Suprapubic skin (tissue), 4 donors: ENCODE measurements at regions not wholly inside any gene's neighbourhood (a gene's known extent, or its start where the extent isn't known, plus 50 kb on each side); places are given as distances from the start of the nearest gene placed in this dataset.

ENCODE experiments used
- DNase-seq, 2 donors: peaks; one replicate each; pipeline ENCODE4 v3.0.0-alpha.2; 2019; ENCODE audit warnings: low spot score in 2 of 2
- H3K27ac ChIP-seq: fragments of 200-600 bp; sonication (generic); one replicate; pipeline ENCODE4 v1.5.1; 2019
- H3K27me3 ChIP-seq: fragments of 200-600 bp; sonication (generic); one replicate; pipeline ENCODE4 v1.5.1; 2019
- H3K36me3 ChIP-seq: fragments of 200-600 bp; sonication (generic); one replicate; pipeline ENCODE4 v1.5.1; 2019
- H3K4me1 ChIP-seq: fragments of 200-600 bp; sonication (generic); one replicate; pipeline ENCODE4 v1.5.1; 2019
- H3K4me3 ChIP-seq: fragments of 200-600 bp; sonication (generic); one replicate; pipeline ENCODE4 v1.5.1; 2019; ENCODE audit warnings: mild to moderate bottlenecking
- H3K9me3 ChIP-seq: fragments of 200-600 bp; sonication (generic); one replicate; pipeline ENCODE4 v1.5.1; 2019
- CTCF ChIP-seq, 2 donors: fragments of 200-600 bp in 1 of 2; fragments of 450-650 bp in 1 of 2; sonication (generic) in 1 of 2; IDR thresholded peaks; one replicate each; pipeline ENCODE4 v1.5.1; 2016 to 2019; ENCODE audit warnings: antibody characterized with exemption in 2 of 2, mild to moderate bottlenecking in 1 of 2, moderate library complexity in 1 of 2
- EP300 ChIP-seq: sonication (generic); formaldehyde crosslinking; IDR thresholded peaks from one replicate; pipeline ENCODE4 v1.6.1; 2017; ENCODE audit warnings: antibody characterized with exemption
- POLR2A ChIP-seq, 2 donors: fragments of 450-650 bp; IDR thresholded peaks; one replicate each; pipeline ENCODE4 v1.6.1; 2017; ENCODE audit warnings: antibody characterized with exemption in 2 of 2, mild to moderate bottlenecking in 2 of 2, moderate library complexity in 2 of 2
- POLR2AphosphoS5 ChIP-seq, 3 donors: sonication (generic); formaldehyde crosslinking; IDR thresholded peaks; one replicate each; pipeline ENCODE4 v1.6.1; 2017; ENCODE audit warnings: antibody characterized with exemption in 3 of 3
- WGBS: methylation state at CpG from one replicate; pipeline ENCODE4 v1.1.5; 2018; 5-methylcytosine and 5-hydroxymethylcytosine counted together

GRCh38 chr4:43391069-43391468, 498.6 kb downstream of the GRXCR1 start:
- Histone ChIP-seq H3K9me3 (no peaks in the 10 kb centered on the region), H3K27me3 (no peaks in the 10 kb centered on the region), H3K4me1 (no peaks in the 10 kb centered on the region), H3K4me3 (no peak overlapping the region), H3K27ac (no peak overlapping the region), H3K36me3 (no peaks in the 10 kb centered on the region)
- TF ChIP-seq POLR2A (IDR thresholded peaks at IDR 0.05): no peak
- no peak for TF ChIP-seq CTCF (IDR thresholded peaks at IDR 0.05)
- TF ChIP-seq EP300: no peak
- no peak for TF ChIP-seq POLR2AphosphoS5 (IDR thresholded peaks at IDR 0.05)
- 29% methylated on average over 1 of the region's 1 CpG for WGBS
- DNase-seq: no peak

GRCh38 chr4:43394976-43395375, 502.5 kb downstream of the GRXCR1 start:
- Histone ChIP-seq H3K27ac (no peak overlapping the region), H3K9me3 (no peaks in the 10 kb centered on the region), H3K4me1 (no peaks in the 10 kb centered on the region), H3K4me3 (no peak overlapping the region), H3K27me3 (no peaks in the 10 kb centered on the region), H3K36me3 (no peaks in the 10 kb centered on the region)
- 66% methylated on average over 3 of the region's 3 CpGs for WGBS
- DNase-seq: no peak
- TF ChIP-seq POLR2AphosphoS5 (IDR thresholded peaks at IDR 0.05) (no peak), POLR2A (IDR thresholded peaks at IDR 0.05) (no peak), CTCF (IDR thresholded peaks at IDR 0.05) (no peak), EP300 (no peak)

- Histone ChIP-seq H3K27me3 (no peaks in the 10 kb centered on the region), H3K36me3 (no peaks in the 10 kb centered on the region), H3K9me3 (no peaks in the 10 kb centered on the region), H3K4me3 (no peak overlapping the region), H3K4me1 (no peaks in the 10 kb centered on the region), H3K27ac (no peak overlapping the region)
- TF ChIP-seq POLR2A (IDR thresholded peaks at IDR 0.05) (no peak), CTCF (IDR thresholded peaks at IDR 0.05) (no peak), EP300 (no peak), POLR2AphosphoS5 (IDR thresholded peaks at IDR 0.05) (no peak)
- DNase-seq: no peak
- WGBS: 85% methylated on average over 3 of the region's 3 CpGs
These were observed 507.2 kb downstream of the GRXCR1 start for GRCh38 chr4:43399726-43400125.

GRCh38 chr4:43402393-43402792, 509.9 kb downstream of the GRXCR1 start:
- Histone ChIP-seq H3K9me3 (no peaks in the 10 kb centered on the region), H3K27me3 (no peaks in the 10 kb centered on the region), H3K4me1 (no peaks in the 10 kb centered on the region), H3K4me3 (no peak overlapping the region), H3K27ac (no peak overlapping the region), H3K36me3 (no peaks in the 10 kb centered on the region)
- TF ChIP-seq EP300 (no peak), POLR2A (IDR thresholded peaks at IDR 0.05) (no peak), CTCF (IDR thresholded peaks at IDR 0.05) (no peak), POLR2AphosphoS5 (IDR thresholded peaks at IDR 0.05) (no peak)
- DNase-seq: no peak
- 74% methylated on average over 1 of the region's 1 CpG for WGBS

GRCh38 chr4:43410636-43411035, 518.1 kb downstream of the GRXCR1 start:
- H3K27me3 ChIP-seq: no peaks in the 10 kb centered on the region
- WGBS: over 99% methylated on average over 9 of the region's 9 CpGs
- no peak overlapping the region for H3K4me3 ChIP-seq
- no peak for DNase-seq
- TF ChIP-seq POLR2A (IDR thresholded peaks at IDR 0.05) (no peak), CTCF (IDR thresholded peaks at IDR 0.05) (no peak), POLR2AphosphoS5 (IDR thresholded peaks at IDR 0.05) (no peak), EP300 (no peak)
- no peaks in the 10 kb centered on the region for H3K4me1 ChIP-seq
- no peak overlapping the region for H3K27ac ChIP-seq
- no peaks in the 10 kb centered on the region for H3K36me3 ChIP-seq
- peaks cover 3% of the 10 kb centered on the region for H3K9me3 ChIP-seq
